ES-I3 (cell line): ENCODE measurements at regions not wholly inside any gene's neighbourhood (a gene's known extent, or its start where the extent isn't known, plus 50 kb on each side); places are given as distances from the start of the nearest gene placed in this dataset.

Experiments
- H3K36me3 ChIP-seq: 2 replicates; pipeline ENCODE4 v1.6.1; 2013; ENCODE audit warnings: mild to moderate bottlenecking, low read length, control low read depth, moderate library complexity; ENCODE audit not compliant: insufficient read depth
- H3K4me1 ChIP-seq: 2 replicates; pipeline ENCODE4 v1.6.1; 2013; ENCODE audit warnings: mild to moderate bottlenecking, control low read depth, low read length; ENCODE audit not compliant: insufficient read depth
- H3K9ac ChIP-seq: 2 replicates; pipeline ENCODE4 v1.6.1; 2013; ENCODE audit warnings: low read depth, mild to moderate bottlenecking, low read length, moderate library complexity
- H3K9me3 ChIP-seq: 2 replicates; pipeline ENCODE4 v1.6.1; 2013; ENCODE audit warnings: mild to moderate bottlenecking, low read length, moderate library complexity; ENCODE audit not compliant: control insufficient read depth, insufficient read depth

- Histone ChIP-seq H3K9ac (no peak overlapping the region), H3K4me1 (no peaks in the 10 kb centered on the region), H3K9me3 (no peaks in the 10 kb centered on the region)
Measured at GRCh38 chr2:22623620-22624019, 761.4 kb upstream of the KLHL29 start.

GRCh38 chr2:22626621-22627020 lies 758.4 kb upstream of the KLHL29 start:
- H3K4me1 ChIP-seq: no peaks in the 10 kb centered on the region
- H3K9me3 ChIP-seq: no peaks in the 10 kb centered on the region
- H3K9ac ChIP-seq: no peak overlapping the region
- H3K36me3 ChIP-seq: no peaks in the 10 kb centered on the region

More at GRCh38 chr2:22623620-22624019, 761.4 kb upstream of the KLHL29 start:
- no peaks in the 10 kb centered on the region for H3K36me3 ChIP-seq

- H3K9ac ChIP-seq: no peak overlapping the region
- H3K9me3 ChIP-seq: no peaks in the 10 kb centered on the region
- H3K36me3 ChIP-seq: no peaks in the 10 kb centered on the region
- H3K4me1 ChIP-seq: no peaks in the 10 kb centered on the region
Measured at GRCh38 chr2:22628221-22628620, 756.8 kb upstream of the KLHL29 start.

GRCh38 chr2:22628906-22629305 lies 756.1 kb upstream of the KLHL29 start:
- Histone ChIP-seq H3K36me3 (no peaks in the 10 kb centered on the region), H3K9me3 (no peaks in the 10 kb centered on the region), H3K4me1 (no peaks in the 10 kb centered on the region), H3K9ac (no peak overlapping the region)

- Histone ChIP-seq H3K9me3 (no peaks in the 10 kb centered on the region), H3K36me3 (no peaks in the 10 kb centered on the region), H3K4me1 (no peaks in the 10 kb centered on the region), H3K9ac (no peak overlapping the region)
Measured at GRCh38 chr2:22634167-22634566, 750.8 kb upstream of the KLHL29 start.

- H3K9ac ChIP-seq: no peak overlapping the region
Measured at GRCh38 chr2:22656426-22656825, 728.6 kb upstream of the KLHL29 start.

GRCh38 chr2:22673529-22673928 lies 711.5 kb upstream of the KLHL29 start:
- no peak overlapping the region for H3K9ac ChIP-seq
- no peaks in the 10 kb centered on the region for H3K9me3 ChIP-seq
- H3K36me3 ChIP-seq: no peaks in the 10 kb centered on the region
- H3K4me1 ChIP-seq: no peaks in the 10 kb centered on the region

More at GRCh38 chr2:22656426-22656825, 728.6 kb upstream of the KLHL29 start:
- no peaks in the 10 kb centered on the region for H3K4me1 ChIP-seq
- H3K9me3 ChIP-seq: no peaks in the 10 kb centered on the region; the same call in 1 of the 2 replicates
- no peaks in the 10 kb centered on the region for H3K36me3 ChIP-seq

- Histone ChIP-seq H3K36me3 (no peaks in the 10 kb centered on the region), H3K9me3 (no peaks in the 10 kb centered on the region), H3K9ac (no peak overlapping the region), H3K4me1 (no peaks in the 10 kb centered on the region)
Measured at GRCh38 chr2:22683914-22684313, 701.1 kb upstream of the KLHL29 start.

GRCh38 chr2:22690096-22690495 lies 694.9 kb upstream of the KLHL29 start:
- no peak overlapping the region for H3K9ac ChIP-seq
- H3K4me1 ChIP-seq: peaks cover 9% of the 10 kb centered on the region
- no peaks in the 10 kb centered on the region for H3K9me3 ChIP-seq
- H3K36me3 ChIP-seq: no peaks in the 10 kb centered on the region

- Histone ChIP-seq H3K9me3 (no peaks in the 10 kb centered on the region), H3K4me1 (peaks cover 9% of the 10 kb centered on the region), H3K36me3 (no peaks in the 10 kb centered on the region), H3K9ac (no peak overlapping the region)
Measured at GRCh38 chr2:22691666-22692065, 693.3 kb upstream of the KLHL29 start.

GRCh38 chr2:22692746-22693145 lies 692.2 kb upstream of the KLHL29 start:
- H3K4me1 ChIP-seq: peaks cover 9% of the 10 kb centered on the region
- no peaks in the 10 kb centered on the region for H3K9me3 ChIP-seq
- no peak overlapping the region for H3K9ac ChIP-seq
- H3K36me3 ChIP-seq: no peaks in the 10 kb centered on the region

GRCh38 chr2:22694300-22694699 lies 690.7 kb upstream of the KLHL29 start:
- Histone ChIP-seq H3K9ac (no peak overlapping the region), H3K4me1 (peaks cover 9% of the 10 kb centered on the region), H3K36me3 (no peaks in the 10 kb centered on the region)

GRCh38 chr2:22694856-22695255 lies 690.1 kb upstream of the KLHL29 start:
- Histone ChIP-seq H3K4me1 (peaks cover 9% of the 10 kb centered on the region), H3K9ac (no peak overlapping the region), H3K36me3 (no peaks in the 10 kb centered on the region), H3K9me3 (no peaks in the 10 kb centered on the region)

More at GRCh38 chr2:22694300-22694699, 690.7 kb upstream of the KLHL29 start:
- no peaks in the 10 kb centered on the region for H3K9me3 ChIP-seq

- no peaks in the 10 kb centered on the region for H3K9me3 ChIP-seq
- H3K4me1 ChIP-seq: peaks cover 9% of the 10 kb centered on the region
- H3K9ac ChIP-seq: no peak overlapping the region
- no peaks in the 10 kb centered on the region for H3K36me3 ChIP-seq
Measured at GRCh38 chr2:22697054-22697788, 687.8 kb upstream of the KLHL29 start.

GRCh38 chr2:22701561-22702160 lies 683.3 kb upstream of the KLHL29 start:
- Histone ChIP-seq H3K9ac (no peak overlapping the region), H3K36me3 (no peaks in the 10 kb centered on the region), H3K4me1 (no peaks in the 10 kb centered on the region), H3K9me3 (no peaks in the 10 kb centered on the region)
